GM21381 (cell line): ENCODE measurements at regions not wholly inside any gene's neighbourhood (a gene's known extent, or its start where the extent isn't known, plus 50 kb on each side); places are given as distances from the start of the nearest gene placed in this dataset.
A peak's percentile ranks its signal among the peaks of the same experiment; 100 is the strongest.

Experiments used
- ATAC-seq: cut with Tn5 transposase; IDR thresholded peaks from one replicate; pipeline ENCODE4 v1.9.1; 2021; ENCODE audit warnings: mild to moderate bottlenecking, moderate library complexity; ENCODE audit not compliant: unreplicated experiment

- no peak for ATAC-seq
Measured at GRCh38 chr10:118472415-118473304, 122.8 kb downstream of the PRLHR start.

GRCh38 chr10:118471863-118472262, 123.6 kb downstream of the PRLHR start:
- no peak for ATAC-seq

GRCh38 chr10:118470470-118470869, 125.0 kb downstream of the PRLHR start:
- no peak for ATAC-seq

GRCh38 chr10:118467200-118467599, 125.1 kb upstream of the FAM204A start:
- no peak for ATAC-seq

GRCh38 chr10:118465300-118465874, 123.3 kb upstream of the FAM204A start:
- ATAC-seq, result no peak

- ATAC-seq, result no peak
Measured at GRCh38 chr10:118463740-118464139, 121.6 kb upstream of the FAM204A start.

GRCh38 chr10:118462401-118462800, 120.3 kb upstream of the FAM204A start:
- ATAC-seq, result no peak

GRCh38 chr10:118459642-118460193, 117.6 kb upstream of the FAM204A start:
- peak; percentile 92 for ATAC-seq

GRCh38 chr10:118458957-118459641, 117.0 kb upstream of the FAM204A start:
- ATAC-seq, result no peak

GRCh38 chr10:118457824-118458428, 115.8 kb upstream of the FAM204A start:
- no peak for ATAC-seq

GRCh38 chr10:118455181-118455695, 113.1 kb upstream of the FAM204A start:
- no peak for ATAC-seq

GRCh38 chr10:118454211-118454610, 112.1 kb upstream of the FAM204A start:
- no peak for ATAC-seq

- no peak for ATAC-seq
Measured at GRCh38 chr10:118452098-118452497, 110.0 kb upstream of the FAM204A start.

- ATAC-seq, result no peak
Measured at GRCh38 chr10:118449521-118449920, 107.4 kb upstream of the FAM204A start.

- no peak for ATAC-seq
Measured at GRCh38 chr10:118448744-118449143, 106.6 kb upstream of the FAM204A start.

- ATAC-seq, result no peak
Measured at GRCh38 chr10:118447478-118448270, 105.5 kb upstream of the FAM204A start.

- ATAC-seq, result no peak
Measured at GRCh38 chr10:118445535-118445934, 103.4 kb upstream of the FAM204A start.

GRCh38 chr10:118444069-118444468, 101.9 kb upstream of the FAM204A start:
- ATAC-seq, result no peak

GRCh38 chr10:118442032-118442431, 99.9 kb upstream of the FAM204A start:
- ATAC-seq, result no peak

- ATAC-seq, result no peak
Measured at GRCh38 chr10:118439824-118440223, 97.7 kb upstream of the FAM204A start.
